H1 (cell line): ENCODE measurements at regions not wholly inside any gene's neighbourhood (a gene's known extent, or its start where the extent isn't known, plus 50 kb on each side); places are given as distances from the start of the nearest gene placed in this dataset.

Experiments
- CEBPB ChIP-seq: IDR thresholded peaks from 2 replicates; pipeline ENCODE4 v1.6.1; 2012; ENCODE audit warnings: low read depth, low read length
- CHD7 ChIP-seq: fragments of 300-600 bp; sonication (generic); IDR thresholded peaks from 2 replicates; pipeline ENCODE4 v1.7.1; 2012; ENCODE audit warnings: low read length, moderate library complexity, mild to moderate bottlenecking, inconsistent platforms; ENCODE audit not compliant: insufficient replicate concordance

- no peak for TF ChIP-seq CHD7
- TF ChIP-seq CEBPB, result no peak
Observed at GRCh38 chr2:207226671-207227061, 60.9 kb upstream of the KLF7 start (continued).
